Esophagus squamous epithelium (tissue), 4 donors: ENCODE measurements at regions not wholly inside any gene's neighbourhood (a gene's known extent, or its start where the extent isn't known, plus 50 kb on each side); places are given as distances from the start of the nearest gene placed in this dataset.

Experiments
- POLR2A ChIP-seq, 4 donors: fragments of 450-650 bp; IDR thresholded peaks; one replicate each; pipeline ENCODE4 v1.6.1; 2017; ENCODE audit warnings: antibody characterized with exemption in 4 of 4, mild to moderate bottlenecking in 4 of 4, moderate library complexity in 3 of 4
- TF ChIP-seq, protein P1 (sequence below), 6 experiments: fragments of 450-650 bp in 4 of 6; fragments of 200-600 bp in 2 of 6; sonication (generic) in 2 of 6; IDR thresholded peaks; one replicate each; pipeline ENCODE4 v1.5.1; 2016 to 2019; ENCODE audit warnings: antibody characterized with exemption in 6 of 6, mild to moderate bottlenecking in 4 of 6, moderate library complexity in 4 of 6

DNA sequence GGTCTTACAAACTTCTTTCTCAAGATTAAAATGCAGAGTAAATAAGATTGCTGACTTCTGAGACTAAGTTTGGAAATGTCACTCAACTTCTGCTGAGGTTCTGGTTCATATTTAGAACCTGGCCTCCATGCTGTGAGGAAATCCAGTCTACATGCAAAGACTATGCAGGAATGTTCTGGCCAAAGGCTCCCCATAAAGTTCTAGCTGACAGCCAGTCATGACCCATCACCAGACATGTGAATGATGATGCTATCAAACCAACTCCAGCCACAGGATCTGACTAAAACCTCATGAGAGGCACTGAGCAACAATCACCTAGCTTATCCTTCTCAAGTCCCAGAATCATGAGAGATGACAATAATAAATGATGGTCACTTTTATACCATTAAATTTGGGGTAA is 935.1 kb upstream of the MAP3K7 start:
- no peak for TF ChIP-seq POLR2A (IDR thresholded peaks at IDR 0.05)
- TF ChIP-seq, protein P1, sequence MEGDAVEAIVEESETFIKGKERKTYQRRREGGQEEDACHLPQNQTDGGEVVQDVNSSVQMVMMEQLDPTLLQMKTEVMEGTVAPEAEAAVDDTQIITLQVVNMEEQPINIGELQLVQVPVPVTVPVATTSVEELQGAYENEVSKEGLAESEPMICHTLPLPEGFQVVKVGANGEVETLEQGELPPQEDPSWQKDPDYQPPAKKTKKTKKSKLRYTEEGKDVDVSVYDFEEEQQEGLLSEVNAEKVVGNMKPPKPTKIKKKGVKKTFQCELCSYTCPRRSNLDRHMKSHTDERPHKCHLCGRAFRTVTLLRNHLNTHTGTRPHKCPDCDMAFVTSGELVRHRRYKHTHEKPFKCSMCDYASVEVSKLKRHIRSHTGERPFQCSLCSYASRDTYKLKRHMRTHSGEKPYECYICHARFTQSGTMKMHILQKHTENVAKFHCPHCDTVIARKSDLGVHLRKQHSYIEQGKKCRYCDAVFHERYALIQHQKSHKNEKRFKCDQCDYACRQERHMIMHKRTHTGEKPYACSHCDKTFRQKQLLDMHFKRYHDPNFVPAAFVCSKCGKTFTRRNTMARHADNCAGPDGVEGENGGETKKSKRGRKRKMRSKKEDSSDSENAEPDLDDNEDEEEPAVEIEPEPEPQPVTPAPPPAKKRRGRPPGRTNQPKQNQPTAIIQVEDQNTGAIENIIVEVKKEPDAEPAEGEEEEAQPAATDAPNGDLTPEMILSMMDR (IDR thresholded peaks at IDR 0.05): no peak
